HG03025 (cell line): ENCODE measurements at regions not wholly inside any gene's neighbourhood (a gene's known extent, or its start where the extent isn't known, plus 50 kb on each side); places are given as distances from the start of the nearest gene placed in this dataset.
"Not testable (repeated sequence)": the region's sequence is repeated elsewhere in the genome, so short reads cannot be mapped to it uniquely, and the experiment has no call there.

ENCODE experiments used
- ATAC-seq: cut with Tn5 transposase; IDR thresholded peaks from one replicate; pipeline ENCODE4 v1.9.1; 2021; ENCODE audit warnings: mild to moderate bottlenecking, moderate library complexity; ENCODE audit not compliant: unreplicated experiment, low FRiP score

DNA sequence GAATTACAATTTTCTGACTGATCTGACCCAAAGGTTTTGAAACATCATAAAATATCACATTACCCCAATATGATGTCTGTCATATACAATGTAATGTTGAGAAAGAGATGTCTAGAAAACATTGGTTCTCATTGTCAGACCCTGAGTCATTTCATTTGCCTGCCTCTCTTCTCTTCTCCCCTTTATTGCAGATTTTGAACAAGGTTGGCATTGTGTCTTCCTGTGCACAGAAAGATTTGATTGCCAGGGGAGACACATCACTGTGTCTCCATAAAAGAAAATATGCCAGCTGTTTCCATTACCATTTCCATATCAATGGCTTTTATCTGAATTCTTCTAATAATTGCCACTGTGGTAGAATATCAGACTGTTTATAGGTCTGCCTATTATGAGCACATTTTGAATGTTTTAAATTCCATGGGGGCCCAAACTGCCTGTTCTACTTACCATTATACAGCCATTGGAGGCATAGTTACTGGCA lies 65.6 kb downstream of the IFI44 start:
- ATAC-seq = no peak

DNA sequence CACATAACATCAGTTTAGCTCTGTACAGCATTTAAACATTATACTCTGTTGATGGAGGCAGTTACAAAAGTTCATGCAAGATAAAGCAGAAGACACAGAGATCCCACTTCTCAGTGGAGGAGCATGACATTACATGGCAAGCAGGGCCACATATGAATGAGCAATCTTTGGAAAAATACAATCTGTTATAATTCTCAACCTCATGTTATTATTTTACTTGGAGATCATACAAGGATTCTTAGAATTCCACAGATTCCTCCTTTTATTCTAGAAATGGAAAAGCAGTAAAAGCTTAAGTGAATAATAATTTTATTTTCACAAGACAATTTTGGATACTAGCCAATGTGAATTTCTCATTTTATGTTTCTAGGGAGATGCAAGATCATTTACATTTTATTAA lies 66.6 kb downstream of the IFI44 start:
- no peak for ATAC-seq

DNA sequence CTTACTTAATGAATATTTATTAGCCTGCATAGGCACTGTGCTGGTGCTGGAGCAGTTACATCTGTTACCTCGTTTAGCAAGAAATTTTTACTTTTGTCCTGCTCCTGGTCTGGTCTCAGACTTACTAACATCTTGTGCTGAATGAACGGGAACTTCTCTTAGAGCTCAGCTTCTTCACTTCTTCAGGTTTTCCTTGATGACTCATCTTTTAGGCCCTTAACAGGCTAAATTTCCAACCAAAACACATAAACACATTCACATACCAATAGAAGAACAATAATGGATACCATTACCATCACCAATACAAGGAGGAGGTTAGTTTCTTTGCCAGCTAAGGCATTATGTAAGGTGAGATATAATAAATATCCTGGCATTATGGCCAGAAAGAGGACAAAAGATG lies 68.9 kb downstream of the IFI44 start:
- no peak for ATAC-seq

DNA sequence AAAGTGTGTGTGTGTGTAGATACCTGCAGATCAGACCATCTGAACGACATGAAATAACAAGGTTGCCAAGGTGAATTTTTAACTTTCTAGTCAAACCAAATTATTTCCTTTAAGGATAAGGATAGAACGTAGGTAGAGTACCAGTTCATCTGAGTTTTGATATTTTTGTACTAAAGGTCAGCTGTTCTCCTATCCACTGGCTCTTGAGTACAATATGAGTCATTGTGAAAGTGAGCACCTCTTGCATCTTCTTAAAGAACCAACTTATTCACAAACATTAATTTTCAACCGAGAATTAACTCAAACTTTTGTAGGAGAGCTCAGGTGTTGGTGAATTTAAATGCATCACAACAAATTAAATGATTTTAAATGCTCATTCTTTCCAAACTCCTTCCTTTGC lies 71.5 kb downstream of the IFI44 start:
- ATAC-seq = no peak

DNA sequence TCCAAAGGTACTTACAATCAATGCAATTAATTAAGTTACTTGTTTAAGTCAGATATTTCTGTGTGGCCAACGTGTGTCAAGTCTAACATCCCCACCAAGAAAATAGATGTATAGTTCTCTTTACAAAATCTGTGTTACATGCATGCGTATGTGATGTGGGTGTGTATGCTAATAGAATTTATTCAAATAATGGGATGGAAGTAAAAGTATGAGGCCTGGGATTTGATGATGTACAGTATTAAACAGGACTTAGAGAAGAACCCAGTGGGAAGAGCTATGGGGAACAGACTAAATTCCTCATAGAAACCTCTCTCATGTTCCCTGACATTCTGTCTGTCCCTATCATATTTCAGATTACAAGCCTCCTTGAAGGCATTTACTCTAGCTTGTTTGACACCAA lies 72.5 kb downstream of the IFI44 start:
- no peak for ATAC-seq

DNA sequence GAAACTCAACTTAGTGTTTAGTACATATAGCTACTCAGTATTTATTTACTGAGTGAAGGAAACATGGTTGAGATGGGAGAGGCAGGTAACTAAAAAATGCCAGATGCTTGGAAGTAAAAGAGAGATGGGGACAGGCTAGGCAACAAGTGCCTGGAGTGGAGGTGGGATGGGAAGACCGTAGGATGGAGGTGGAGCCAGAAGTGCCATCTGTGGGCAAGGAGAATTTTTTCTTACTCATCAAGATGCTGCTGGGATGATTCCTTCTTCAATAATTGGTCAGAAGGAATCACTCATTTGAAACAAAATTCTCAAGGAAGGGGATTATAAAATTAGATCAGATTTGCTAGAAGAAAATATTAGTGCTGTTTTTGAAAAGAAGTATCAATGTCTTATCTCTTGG lies 72.9 kb downstream of the IFI44 start:
- no peak for ATAC-seq

DNA sequence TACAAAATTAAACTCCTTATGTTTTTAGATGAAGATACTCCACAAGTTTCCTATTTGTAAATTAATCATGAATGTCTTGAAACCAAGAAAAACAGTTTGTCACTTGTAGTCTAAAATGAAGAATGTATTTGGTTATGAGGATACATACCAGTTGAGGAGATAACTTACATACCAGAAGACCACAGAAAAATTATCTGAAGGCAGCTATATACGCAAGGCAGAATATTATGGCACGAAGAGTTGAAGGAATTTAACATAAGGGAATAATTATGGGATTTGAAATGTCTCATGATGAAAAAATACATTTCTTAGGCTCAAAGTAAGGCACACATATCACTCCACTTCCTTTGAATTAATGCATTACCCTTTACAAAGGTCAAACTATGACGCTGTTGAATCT lies 73.3 kb downstream of the IFI44 start:
- ATAC-seq = no peak

DNA sequence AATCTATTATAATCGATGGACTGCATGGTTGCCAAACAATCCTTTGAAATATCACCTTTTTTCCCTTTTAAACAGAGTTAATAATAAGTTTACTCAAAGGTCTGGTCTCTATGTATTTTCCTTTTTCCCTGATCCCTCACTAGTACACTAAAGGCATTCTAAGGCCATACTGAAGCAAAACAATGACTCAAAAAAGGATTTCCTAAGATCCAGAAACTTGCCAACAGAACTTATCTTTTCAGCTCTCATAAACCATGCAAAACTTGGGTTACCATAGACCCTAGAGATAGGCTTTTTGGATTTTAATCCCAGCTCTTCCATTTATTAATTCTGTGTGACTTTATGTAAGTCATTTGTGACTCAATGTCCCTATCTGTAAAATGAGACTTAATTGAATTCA lies 77.1 kb downstream of the IFI44 start:
- ATAC-seq = no peak

DNA sequence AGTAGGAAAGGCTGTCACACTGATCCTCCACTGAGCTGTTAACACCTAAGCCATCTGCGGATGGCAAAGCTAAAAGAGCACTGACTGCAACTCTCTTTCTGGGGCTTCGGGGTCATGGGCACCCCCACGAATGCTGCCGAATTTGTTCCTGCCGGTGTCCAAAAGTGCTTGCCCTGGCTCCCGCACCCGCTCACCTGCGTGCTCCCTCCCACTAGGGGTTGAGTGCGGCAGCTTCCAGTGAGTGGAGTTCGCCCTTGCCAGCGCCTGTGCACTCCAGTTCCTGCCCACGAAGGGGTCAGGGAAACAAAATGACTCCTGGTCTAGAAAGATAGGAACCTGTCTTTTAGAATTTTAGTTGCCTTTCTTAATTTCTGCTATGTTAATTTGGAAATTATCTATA lies 78.7 kb downstream of the IFI44 start:
- no peak for ATAC-seq

DNA sequence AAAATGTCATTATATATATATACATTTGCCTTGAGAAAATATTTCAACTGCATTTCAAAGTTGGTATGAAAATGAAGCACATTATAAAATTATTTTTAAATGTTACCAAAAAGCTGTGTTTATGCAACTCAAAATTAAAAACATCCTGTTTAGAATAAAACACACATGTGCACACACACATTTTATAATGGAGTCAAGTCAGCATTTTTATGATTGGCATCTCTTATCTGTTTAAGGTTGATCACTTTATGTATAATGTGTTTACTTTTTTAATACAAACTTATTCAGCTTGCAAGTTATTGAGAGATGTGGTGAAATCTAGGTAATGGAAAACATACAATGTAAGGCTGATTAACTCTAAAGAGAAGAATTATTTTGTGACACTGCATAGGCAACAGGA lies 80.4 kb downstream of the IFI44 start:
- no peak for ATAC-seq

DNA sequence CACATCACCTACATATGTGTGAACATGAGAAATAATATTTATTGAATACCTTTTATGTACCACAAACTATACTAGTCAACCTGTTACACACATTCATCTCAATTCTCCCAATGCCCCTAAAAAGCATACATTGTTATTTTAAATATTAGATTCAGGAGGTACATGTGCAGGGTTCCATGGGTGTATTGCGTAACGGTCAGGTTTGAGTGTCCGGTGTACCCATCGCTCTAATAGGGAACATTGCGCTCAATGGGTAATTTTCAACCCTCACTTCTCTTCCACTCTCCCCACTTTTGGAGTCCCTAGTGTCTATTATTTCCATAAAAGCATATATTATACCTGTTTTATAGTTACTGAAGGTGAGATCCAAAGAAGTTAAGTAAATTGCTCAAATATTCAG lies 82.0 kb downstream of the IFI44 start:
- ATAC-seq = no peak

DNA sequence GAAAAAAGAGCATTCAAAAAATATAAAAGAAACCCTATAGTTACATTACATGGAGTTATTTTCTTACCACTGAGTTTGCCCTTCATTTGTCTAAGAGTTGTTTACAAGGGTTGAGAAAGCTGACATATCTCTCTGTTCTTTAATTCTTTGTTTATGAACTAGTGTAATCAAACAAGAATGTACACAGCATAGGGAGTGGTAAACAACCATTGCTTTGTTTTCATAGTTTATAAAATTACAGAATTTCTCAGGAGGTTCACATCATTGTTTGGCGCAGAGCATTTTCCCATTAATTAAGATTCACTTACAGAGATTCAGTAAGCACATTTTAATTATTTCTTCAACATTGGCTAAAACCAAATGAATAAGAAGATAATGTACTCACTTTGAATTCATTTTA lies 87.6 kb downstream of the IFI44 start:
- ATAC-seq = no peak

DNA sequence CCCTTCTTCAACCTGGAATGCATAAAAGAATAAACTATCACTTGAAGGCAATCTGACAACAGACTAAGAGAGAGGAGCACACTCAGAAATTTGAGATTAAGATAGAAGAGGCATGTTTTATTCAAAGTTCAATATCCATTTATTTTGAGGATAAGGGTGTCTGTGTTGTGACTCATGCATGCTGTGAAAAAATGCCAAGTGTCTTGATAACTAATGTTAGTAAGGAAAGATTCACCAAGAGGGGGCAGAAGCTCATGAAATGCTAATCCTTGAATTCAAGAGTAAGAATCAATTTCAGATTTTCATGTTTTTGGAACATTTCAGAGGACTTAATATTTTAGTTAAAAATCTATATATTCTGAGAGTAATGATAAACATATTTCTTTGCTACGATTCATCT lies 94.0 kb downstream of the IFI44 start:
- no peak for ATAC-seq

DNA sequence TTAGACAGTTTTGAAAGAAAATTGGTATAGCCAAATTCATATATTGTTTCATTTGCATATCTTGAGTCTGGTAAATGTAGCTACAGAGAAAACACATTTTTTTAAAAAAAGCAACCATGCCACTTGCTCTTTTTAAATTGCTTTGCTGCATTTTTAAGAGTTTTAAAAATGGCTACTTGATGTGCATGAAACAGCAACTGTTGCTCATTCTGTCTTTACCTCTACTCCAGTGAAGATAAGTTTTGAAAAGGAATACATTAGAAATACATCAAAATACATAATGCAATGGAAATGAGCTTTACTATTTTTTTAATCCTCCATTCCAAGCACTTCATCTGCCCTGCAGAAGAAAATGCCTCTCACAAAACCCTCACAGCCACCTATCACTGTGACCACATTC lies 95.5 kb downstream of the IFI44 start:
- no peak for ATAC-seq

DNA sequence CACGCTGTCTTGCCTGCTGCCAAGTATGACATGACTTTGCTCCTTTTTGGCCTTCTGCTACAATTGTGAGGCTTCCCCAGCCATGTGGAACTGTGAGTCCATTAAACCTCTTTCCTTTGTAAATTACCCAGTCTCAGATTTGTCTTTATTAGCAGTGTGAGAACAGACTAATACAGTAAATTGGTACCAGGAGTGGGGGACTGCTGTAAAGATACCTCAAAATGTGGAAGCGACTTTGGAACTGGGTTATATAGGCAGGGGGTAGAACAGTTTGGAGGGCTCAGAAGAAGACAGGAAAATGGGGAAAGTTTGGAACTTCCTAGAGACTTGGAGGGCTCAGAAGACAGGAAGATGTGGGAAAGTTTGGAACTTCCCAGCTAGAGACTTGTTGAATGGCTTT lies 104.0 kb downstream of the IFI44 start:
- not testable (repeated sequence) for ATAC-seq

DNA sequence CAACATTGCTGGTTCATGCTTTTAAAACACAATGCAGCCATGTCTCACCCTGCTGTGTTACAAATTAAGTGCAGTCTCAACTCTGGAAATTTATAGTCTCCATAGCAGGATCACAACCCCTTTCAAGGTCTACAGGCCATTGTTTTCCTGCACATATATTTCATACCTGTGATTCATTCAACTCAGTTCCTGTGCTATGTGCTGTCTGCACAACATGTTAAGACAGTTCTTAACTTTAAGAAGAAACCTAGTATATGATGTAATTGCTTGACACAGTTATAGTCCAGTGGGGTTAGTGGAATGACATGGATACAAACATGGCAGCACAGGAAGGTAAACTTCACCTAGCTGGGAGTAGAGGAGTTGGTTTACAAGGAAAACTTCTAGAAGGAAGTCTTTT lies 106.4 kb downstream of the IFI44 start:
- no peak for ATAC-seq

DNA sequence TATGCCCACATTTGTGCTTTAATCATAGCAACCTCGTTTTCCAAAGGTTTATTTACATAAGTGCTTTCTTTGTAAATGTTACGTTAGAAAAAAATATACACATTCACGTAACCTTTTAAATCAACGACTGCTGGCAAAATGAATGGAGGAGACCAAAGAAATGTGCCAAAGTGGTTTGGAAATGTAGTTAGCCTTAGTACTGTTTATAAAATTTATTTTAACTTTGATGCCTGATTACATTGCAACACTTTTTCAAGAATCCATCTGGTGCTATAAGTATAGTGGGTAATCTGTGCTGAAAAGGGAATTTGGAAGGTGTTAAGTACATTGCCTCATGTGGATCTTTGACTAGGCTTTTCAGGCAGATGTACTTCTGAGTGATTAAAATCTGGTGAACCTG lies 108.9 kb downstream of the IFI44 start:
- ATAC-seq = no peak

DNA sequence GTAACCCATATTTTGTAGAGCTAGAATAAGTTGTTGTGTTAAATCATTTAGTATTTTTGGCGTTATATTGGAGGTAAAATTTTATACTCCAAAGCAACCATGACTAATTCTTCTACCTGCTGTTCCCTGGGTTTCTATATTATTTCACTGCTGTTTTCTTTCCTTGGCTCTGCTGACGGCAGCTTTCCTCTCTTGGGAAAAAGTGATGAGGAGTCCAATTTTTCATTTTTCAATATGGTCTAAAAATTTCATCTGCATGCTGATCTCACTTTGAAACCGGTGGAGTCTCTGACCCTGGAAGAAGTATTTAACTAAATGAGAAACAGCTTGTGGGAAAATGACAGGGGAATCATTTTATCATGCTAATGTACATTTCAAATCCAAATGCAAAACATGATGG lies 110.2 kb downstream of the IFI44 start:
- no peak for ATAC-seq

DNA sequence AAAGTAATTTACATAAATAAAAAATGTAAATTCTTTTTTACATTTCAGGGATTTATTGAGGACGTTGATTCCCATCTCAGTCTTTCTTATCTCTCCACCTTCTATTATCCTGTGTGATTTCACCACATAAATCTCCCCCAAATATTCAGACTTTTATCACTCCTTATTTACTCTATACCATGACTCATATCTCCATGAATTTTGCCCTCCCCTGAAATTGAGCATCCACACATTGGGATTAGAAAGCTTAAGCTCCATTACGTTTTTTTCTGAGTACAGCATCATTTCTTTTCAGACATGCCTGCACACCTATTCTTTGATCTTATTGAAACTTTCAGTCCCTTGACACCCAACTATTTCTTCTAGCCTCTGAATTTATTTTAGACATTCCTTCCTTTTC lies 111.2 kb downstream of the IFI44 start:
- ATAC-seq = no peak

DNA sequence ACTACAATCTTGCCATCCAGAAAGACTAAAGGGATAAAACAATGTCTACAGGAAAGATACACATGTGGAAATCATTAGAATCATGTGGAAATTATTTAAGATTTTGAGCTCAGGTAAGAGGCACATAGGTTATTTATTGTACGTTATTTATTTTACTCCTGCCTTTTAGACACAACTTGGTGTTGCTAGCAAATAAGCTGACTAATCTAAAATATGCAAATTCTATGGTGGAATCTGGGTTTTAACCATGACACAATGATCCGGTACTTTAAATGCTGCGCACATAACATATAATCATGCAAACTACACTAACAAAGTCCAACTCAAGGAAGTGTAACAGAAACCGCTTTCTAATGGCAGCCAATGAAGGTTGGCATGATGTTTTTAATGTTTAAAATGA lies 112.5 kb downstream of the IFI44 start:
- ATAC-seq = no peak

DNA sequence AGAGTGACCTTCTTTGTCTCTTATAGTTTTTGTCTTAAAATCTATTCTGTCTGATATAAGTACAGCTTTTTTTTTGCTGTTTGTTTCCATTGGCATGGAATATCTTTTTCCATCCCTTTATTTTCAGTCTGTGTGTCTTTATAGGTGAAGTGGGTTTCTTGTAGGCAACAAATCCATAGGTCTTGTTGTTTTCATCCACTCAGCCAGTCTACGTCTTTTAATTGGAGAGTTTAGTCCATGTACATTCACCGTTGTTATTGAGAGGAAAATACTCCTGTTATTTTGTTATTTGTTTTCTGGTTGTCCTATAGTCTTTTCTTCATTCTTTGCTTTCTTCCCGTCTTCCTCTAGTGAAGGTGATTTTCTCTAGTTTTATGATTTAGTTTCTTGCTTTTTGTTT lies 115.9 kb downstream of the IFI44 start:
- ATAC-seq = no peak

DNA sequence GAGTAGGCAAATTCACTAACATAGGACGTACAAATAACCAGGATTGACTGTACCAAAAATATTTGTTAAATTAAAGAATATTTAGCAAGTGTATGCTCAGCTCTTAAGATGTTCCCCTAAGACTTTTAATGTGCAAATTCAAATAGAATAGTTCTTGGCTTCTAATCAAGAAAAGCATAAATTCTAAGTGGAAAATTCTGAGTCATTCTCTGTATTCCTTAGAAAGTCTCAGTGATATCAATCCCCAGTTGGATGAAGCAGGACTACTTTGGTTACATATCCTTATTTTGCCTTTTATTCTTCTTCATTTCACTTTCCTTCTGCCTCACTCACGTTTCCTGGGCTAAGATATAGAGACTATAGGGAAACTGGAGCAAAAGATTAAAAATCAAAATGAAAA lies 130.2 kb downstream of the IFI44 start:
- ATAC-seq = no peak

DNA sequence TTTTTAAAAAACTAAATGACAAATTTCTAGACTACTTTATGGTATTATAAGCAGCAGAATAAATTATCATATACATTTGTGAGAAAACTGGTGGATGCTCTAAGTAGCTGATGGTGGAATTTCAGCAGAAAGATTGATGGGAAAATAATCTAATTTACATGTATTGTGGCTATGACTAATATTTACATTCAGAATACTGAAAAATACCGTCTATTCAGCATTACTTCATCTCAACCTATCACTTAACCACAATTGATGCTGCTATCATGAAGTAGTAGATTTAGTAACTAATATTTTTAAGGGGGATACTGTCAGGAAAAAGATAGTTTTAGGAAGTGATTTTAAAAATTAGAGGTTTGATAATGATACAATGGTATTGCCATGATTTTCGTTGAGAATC lies 137.9 kb downstream of the IFI44 start:
- no peak for ATAC-seq

DNA sequence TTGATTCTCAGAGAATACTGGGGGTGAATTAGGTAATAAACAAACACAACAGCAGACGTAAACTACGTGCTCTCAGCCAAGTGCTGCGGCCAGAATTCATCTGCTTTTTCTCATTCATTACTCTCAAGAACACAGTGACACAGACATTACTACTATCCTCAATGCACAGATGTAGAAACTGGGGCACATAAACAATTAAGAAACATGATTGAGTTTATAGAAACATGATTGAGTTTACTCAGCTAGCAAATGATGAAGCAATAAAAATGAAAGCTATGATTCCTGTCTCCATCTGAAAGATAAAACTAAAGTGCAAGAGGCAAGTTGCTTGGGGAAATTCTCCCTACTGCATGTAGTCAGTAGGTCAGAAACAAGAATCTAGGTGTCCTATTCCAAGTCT lies 140.5 kb downstream of the IFI44 start:
- no peak for ATAC-seq
